HG03175 (cell line): ENCODE measurements at regions not wholly inside any gene's neighbourhood (a gene's known extent, or its start where the extent isn't known, plus 50 kb on each side); places are given as distances from the start of the nearest gene placed in this dataset.
"Not testable (repeated sequence)": the region's sequence is repeated elsewhere in the genome, so short reads cannot be mapped to it uniquely, and the experiment has no call there.

Experiments used
- ATAC-seq: cut with Tn5 transposase; IDR thresholded peaks from one replicate; pipeline ENCODE4 v1.9.1; 2021; ENCODE audit warnings: mild to moderate bottlenecking, moderate library complexity; ENCODE audit not compliant: unreplicated experiment

GRCh38 chr20:5492937-5493336 is 117.9 kb downstream of the GPCPD1 start:
- no peak for ATAC-seq

GRCh38 chr20:5491455-5491854 is 119.4 kb downstream of the GPCPD1 start:
- no peak for ATAC-seq

- ATAC-seq, result no peak
Observed at GRCh38 chr20:5489601-5490000, 121.2 kb downstream of the GPCPD1 start.

- ATAC-seq, result no peak
Observed at GRCh38 chr20:5488823-5489222, 122.0 kb downstream of the GPCPD1 start.

GRCh38 chr20:5486377-5487054 is 124.3 kb downstream of the GPCPD1 start:
- no peak for ATAC-seq

- no peak for ATAC-seq
Observed at GRCh38 chr20:5484926-5485325, 125.9 kb downstream of the GPCPD1 start.

GRCh38 chr20:5484346-5484745 is 126.5 kb downstream of the GPCPD1 start:
- no peak for ATAC-seq

- ATAC-seq, result no peak
Observed at GRCh38 chr20:5482791-5483190, 128.0 kb downstream of the GPCPD1 start.

- no peak for ATAC-seq
Observed at GRCh38 chr20:5481872-5482271, 128.9 kb downstream of the GPCPD1 start.

- no peak for ATAC-seq
Observed at GRCh38 chr20:5480824-5481600, 129.8 kb downstream of the GPCPD1 start.

GRCh38 chr20:5474646-5475550 is 135.9 kb downstream of the GPCPD1 start:
- ATAC-seq, result no peak

GRCh38 chr20:5471866-5472265 is 138.9 kb downstream of the GPCPD1 start:
- not testable (repeated sequence) for ATAC-seq

- no peak for ATAC-seq
Observed at GRCh38 chr20:5471368-5471767, 139.4 kb downstream of the GPCPD1 start.

GRCh38 chr20:5470943-5471342 is 139.9 kb downstream of the GPCPD1 start:
- ATAC-seq, result no peak

- ATAC-seq, result no peak
Observed at GRCh38 chr20:5470458-5470857, 140.3 kb downstream of the GPCPD1 start.

- ATAC-seq, result no peak
Observed at GRCh38 chr20:5469111-5469510, 141.7 kb downstream of the GPCPD1 start.

GRCh38 chr20:5467086-5467485 is 143.7 kb downstream of the GPCPD1 start:
- ATAC-seq, result no peak

- no peak for ATAC-seq
Observed at GRCh38 chr20:5465604-5465927, 145.2 kb downstream of the GPCPD1 start.

- ATAC-seq, result no peak
Observed at GRCh38 chr20:5464901-5465603, 145.8 kb downstream of the GPCPD1 start.

- no peak for ATAC-seq
Observed at GRCh38 chr20:5463007-5463686, 146.4 kb upstream of the PROKR2 start.
